ENCODE measurements at regions not wholly inside any gene's neighbourhood (a gene's known extent, or its start where the extent isn't known, plus 50 kb on each side); places are given as distances from the start of the nearest gene placed in this dataset.

DNA sequence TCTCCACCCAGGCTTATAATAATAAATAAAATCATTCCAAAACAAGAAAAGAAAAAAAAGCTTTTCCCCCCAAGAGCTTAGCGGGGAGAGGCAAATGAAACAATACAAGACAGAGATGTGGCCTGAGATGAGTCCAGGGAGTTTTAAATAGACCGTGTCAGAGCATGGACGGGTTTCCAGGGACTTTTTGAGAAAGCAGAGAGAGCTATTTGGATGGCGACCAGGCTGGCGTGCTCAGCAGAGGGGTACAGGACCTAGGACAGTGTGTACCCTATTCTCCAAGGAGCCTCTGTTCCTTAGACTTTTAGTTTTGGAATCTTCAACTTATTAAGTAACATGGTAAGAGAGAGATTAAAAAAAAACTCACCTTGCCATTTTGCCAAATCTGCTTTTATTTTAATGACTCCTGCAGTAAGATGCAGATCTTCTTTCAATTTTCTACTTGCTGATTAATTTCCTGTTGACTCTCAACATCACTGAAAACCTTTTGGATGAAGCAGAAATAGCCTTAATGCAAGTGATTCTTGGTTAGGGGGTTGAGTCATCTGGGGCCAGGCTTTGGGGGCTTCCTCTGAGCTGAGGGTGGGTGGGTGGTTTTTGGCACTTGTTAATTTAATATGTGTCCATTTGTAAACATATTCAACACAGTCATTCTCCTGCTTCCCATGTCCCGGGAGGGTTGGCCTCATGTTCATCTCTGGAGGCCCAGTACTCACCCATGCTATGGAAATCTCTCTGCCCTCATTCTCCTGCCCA, 49.6 kb upstream of the OSMR start:
- CTCF ChIA-PET (ENCODE audit: low intra/inter-chr PET ratio, low total read pairs) = no interaction called here

More for the DNA sequence above, 49.6 kb upstream of the OSMR start:
- Histone ChIP-seq H3K4me2 (ENCODE audit: low read depth, low read length) (no peak overlapping the region), H3K79me2 (ENCODE audit: insufficient read depth, low read length) (no peaks in the 10 kb centered on the region), H3K27me3 (ENCODE audit: control insufficient read depth in 1 of 2, insufficient read depth in 2 of 2, low read length in 2 of 2) (peaks cover 0 to 10% of the 10 kb centered on the region in 2 experiments; a peak in 1 of 5 replicates), H3K9me3 (ENCODE audit: low read length) (no peaks in the 10 kb centered on the region), H3K4me1 (ENCODE audit: insufficient read depth, low read length) (no peaks in the 10 kb centered on the region), H3K36me3 (replicated peaks in 1 of 2; ENCODE audit: control insufficient read depth in 1 of 2, insufficient read depth in 2 of 2, low read length in 2 of 2) (no peaks in the 10 kb centered on the region), H2AFZ (ENCODE audit: low read length) (no peak overlapping the region), H4K20me1 (ENCODE audit: insufficient read depth, low read length) (no peaks in the 10 kb centered on the region), H3K4me3 (replicated peaks in 1 of 3; ENCODE audit: insufficient read depth in 1 of 3, low read depth in 2 of 3, low read length in 3 of 3) (no peak overlapping the region), H3K27ac (ENCODE audit: extremely low read length, insufficient read depth, low read length) (no peak overlapping the region), H3K9ac (ENCODE audit: insufficient read depth, low read depth, low read length) (no peak overlapping the region)
- DNase-seq (ENCODE audit: low spot score) (no peak), ATAC-seq (no peak), FAIRE-seq (no peak)
- WGBS (ENCODE audit: low lambda C conversion rate) = 26% methylated on average over 6 of the region's 6 CpGs
- TF ChIP-seq, protein P1, sequence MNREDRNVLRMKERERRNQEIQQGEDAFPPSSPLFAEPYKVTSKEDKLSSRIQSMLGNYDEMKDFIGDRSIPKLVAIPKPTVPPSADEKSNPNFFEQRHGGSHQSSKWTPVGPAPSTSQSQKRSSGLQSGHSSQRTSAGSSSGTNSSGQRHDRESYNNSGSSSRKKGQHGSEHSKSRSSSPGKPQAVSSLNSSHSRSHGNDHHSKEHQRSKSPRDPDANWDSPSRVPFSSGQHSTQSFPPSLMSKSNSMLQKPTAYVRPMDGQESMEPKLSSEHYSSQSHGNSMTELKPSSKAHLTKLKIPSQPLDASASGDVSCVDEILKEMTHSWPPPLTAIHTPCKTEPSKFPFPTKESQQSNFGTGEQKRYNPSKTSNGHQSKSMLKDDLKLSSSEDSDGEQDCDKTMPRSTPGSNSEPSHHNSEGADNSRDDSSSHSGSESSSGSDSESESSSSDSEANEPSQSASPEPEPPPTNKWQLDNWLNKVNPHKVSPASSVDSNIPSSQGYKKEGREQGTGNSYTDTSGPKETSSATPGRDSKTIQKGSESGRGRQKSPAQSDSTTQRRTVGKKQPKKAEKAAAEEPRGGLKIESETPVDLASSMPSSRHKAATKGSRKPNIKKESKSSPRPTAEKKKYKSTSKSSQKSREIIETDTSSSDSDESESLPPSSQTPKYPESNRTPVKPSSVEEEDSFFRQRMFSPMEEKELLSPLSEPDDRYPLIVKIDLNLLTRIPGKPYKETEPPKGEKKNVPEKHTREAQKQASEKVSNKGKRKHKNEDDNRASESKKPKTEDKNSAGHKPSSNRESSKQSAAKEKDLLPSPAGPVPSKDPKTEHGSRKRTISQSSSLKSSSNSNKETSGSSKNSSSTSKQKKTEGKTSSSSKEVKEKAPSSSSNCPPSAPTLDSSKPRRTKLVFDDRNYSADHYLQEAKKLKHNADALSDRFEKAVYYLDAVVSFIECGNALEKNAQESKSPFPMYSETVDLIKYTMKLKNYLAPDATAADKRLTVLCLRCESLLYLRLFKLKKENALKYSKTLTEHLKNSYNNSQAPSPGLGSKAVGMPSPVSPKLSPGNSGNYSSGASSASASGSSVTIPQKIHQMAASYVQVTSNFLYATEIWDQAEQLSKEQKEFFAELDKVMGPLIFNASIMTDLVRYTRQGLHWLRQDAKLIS (CRISPR knock-in tag; IDR thresholded peaks at IDR 0.05) = no peak
- no peak for TF ChIP-seq ARNTL (CRISPR knock-in tag; IDR thresholded peaks at IDR 0.05)
- no peak for TF ChIP-seq ZNF615 (CRISPR knock-in tag; IDR thresholded peaks at IDR 0.05; ENCODE audit: borderline replicate concordance)
- TF ChIP-seq, protein P2, sequence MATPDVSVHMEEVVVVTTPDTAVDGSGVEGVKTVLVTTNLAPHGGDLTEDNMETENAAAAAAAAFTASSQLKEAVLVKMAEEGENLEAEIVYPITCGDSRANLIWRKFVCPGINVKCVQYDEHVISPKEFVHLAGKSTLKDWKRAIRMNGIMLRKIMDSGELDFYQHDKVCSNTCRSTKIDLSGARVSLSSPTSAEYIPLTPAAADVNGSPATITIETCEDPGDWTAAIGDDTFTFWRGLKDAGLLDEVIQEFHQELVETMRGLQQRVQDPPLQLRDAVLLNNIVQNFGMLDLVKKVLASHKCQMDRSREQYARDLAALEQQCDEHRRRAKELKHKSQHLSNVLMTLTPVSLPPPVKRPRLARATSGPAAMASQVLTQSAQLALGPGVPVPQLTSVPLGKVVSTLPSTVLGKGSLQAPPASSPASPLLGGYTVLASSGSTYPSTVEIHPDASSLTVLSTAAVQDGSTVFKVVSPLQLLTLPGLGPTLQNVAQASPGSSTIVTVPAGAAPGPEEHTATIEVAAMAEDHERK (CRISPR knock-in tag; IDR thresholded peaks at IDR 0.05; ENCODE audit: low read depth) = no peak
- TF ChIP-seq GZF1 (CRISPR knock-in tag; IDR thresholded peaks at IDR 0.05) = no peak
- no peak for TF ChIP-seq SMAD9 (CRISPR knock-in tag; IDR thresholded peaks at IDR 0.05)
- TF ChIP-seq GABPA (IDR thresholded peaks at IDR 0.05; ENCODE audit: low read depth, low read length) = no peak
- TF ChIP-seq GABPA (CRISPR knock-in tag; IDR thresholded peaks at IDR 0.05; ENCODE audit: low read depth) = no peak
- TF ChIP-seq, protein P3, sequence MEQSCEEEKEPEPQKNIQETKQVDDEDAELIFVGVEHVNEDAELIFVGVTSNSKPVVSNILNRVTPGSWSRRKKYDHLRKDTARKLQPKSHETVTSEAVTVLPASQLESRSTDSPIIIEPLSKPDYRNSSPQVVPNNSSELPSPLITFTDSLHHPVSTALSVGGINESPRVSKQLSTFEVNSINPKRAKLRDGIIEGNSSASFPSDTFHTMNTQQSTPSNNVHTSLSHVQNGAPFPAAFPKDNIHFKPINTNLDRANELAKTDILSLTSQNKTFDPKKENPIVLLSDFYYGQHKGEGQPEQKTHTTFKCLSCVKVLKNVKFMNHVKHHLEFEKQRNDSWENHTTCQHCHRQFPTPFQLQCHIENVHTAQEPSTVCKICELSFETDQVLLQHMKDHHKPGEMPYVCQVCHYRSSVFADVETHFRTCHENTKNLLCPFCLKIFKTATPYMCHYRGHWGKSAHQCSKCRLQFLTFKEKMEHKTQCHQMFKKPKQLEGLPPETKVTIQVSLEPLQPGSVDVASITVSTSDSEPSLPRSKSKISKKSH (CRISPR knock-in tag; IDR thresholded peaks at IDR 0.05; ENCODE audit: borderline replicate concordance) = no peak
- no peak for TF ChIP-seq HOXD1 (CRISPR knock-in tag; IDR thresholded peaks at IDR 0.05)
- no peak for TF ChIP-seq ZNF746 (CRISPR knock-in tag; IDR thresholded peaks at IDR 0.05)
- no peak for TF ChIP-seq ZNF292 (CRISPR knock-in tag; IDR thresholded peaks at IDR 0.05; ENCODE audit: borderline replicate concordance, low read depth)
- TF ChIP-seq ZNF790 (CRISPR knock-in tag; IDR thresholded peaks at IDR 0.05; ENCODE audit: borderline replicate concordance) = no peak
- intact Hi-C loops (cut with micrococcal nuclease; ENCODE audit: unreplicated experiment) (no loop called here), in situ Hi-C loops (cut with HindIII; ENCODE audit: extremely low pct_ligation_motif_present, low pct_unique_long_range_greater_than_20kb) (no loop called here)
- POLR2A ChIA-PET = no interaction called here
- BruUV-seq (replicated peaks) = no TSS peak
